GM13976 (cell line): ENCODE measurements at regions not wholly inside any gene's neighbourhood (a gene's known extent, or its start where the extent isn't known, plus 50 kb on each side); places are given as distances from the start of the nearest gene placed in this dataset.

Source experiments
- DNase-seq: peaks from one replicate; pipeline ENCODE4 v3.0.0; 2012; ENCODE audit warnings: low spot score
- in situ Hi-C: fragments of 300-500 bp; cut with MboI; formaldehyde crosslinking; loops from one replicate; pipeline ENCODE4 v1.12.0; 2022; ENCODE audit warnings: low sequenced_read_pairs, mixed read lengths, inconsistent platforms; ENCODE audit not compliant: unreplicated experiment
- TF ChIP-seq, protein P1 (sequence below): IDR thresholded peaks from 2 replicates; pipeline ENCODE4 v1.5.1; 2012; ENCODE audit warnings: borderline replicate concordance, mild to moderate bottlenecking; ENCODE audit not compliant: insufficient read depth; ENCODE audit errors: extremely low read depth, missing control alignments, control extremely low read depth

DNA sequence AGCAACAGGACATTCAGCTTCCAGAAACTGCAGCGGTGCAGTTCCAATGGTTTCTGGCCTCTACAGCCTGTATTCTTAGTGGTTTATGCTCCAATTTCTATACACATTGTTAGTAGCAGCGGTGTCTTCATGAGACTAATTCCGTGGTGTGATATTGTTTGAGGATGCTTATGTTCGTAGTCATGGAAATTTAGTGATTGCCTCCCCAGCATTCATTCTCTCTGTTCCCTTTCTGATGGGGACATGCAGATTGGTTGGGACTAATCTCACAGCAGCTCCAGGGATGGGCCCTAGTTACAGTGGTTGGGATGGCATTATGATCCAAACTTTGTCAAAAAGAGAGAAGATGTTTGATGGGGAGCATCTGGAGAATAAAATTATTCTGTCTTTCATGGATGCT is 208.6 kb downstream of the CD47 start:
- DNase-seq: no peak
- in situ Hi-C loops: no loop called here
- TF ChIP-seq, protein P1, sequence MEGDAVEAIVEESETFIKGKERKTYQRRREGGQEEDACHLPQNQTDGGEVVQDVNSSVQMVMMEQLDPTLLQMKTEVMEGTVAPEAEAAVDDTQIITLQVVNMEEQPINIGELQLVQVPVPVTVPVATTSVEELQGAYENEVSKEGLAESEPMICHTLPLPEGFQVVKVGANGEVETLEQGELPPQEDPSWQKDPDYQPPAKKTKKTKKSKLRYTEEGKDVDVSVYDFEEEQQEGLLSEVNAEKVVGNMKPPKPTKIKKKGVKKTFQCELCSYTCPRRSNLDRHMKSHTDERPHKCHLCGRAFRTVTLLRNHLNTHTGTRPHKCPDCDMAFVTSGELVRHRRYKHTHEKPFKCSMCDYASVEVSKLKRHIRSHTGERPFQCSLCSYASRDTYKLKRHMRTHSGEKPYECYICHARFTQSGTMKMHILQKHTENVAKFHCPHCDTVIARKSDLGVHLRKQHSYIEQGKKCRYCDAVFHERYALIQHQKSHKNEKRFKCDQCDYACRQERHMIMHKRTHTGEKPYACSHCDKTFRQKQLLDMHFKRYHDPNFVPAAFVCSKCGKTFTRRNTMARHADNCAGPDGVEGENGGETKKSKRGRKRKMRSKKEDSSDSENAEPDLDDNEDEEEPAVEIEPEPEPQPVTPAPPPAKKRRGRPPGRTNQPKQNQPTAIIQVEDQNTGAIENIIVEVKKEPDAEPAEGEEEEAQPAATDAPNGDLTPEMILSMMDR: no peak

DNA sequence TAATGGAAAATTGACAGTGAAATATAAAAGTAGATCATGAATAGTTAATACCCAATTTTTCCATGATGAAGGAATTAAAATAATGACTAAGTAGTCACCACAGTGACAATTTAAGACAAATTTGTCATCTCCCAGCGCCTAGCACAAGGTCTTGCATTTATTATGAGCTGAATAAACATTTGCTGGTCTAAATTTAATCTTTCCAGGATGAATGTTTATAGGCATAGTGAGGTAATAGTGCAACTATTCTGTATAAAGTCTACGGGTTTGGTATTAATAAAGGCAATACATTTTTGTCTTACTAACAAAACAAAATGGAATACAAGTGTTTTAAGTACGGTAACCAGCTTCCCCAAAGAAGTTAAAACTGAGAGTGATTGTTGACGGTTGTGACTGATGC is 209.3 kb downstream of the CD47 start:
- TF ChIP-seq, protein P1: no peak
- in situ Hi-C loops: no loop called here
- DNase-seq: no peak

DNA sequence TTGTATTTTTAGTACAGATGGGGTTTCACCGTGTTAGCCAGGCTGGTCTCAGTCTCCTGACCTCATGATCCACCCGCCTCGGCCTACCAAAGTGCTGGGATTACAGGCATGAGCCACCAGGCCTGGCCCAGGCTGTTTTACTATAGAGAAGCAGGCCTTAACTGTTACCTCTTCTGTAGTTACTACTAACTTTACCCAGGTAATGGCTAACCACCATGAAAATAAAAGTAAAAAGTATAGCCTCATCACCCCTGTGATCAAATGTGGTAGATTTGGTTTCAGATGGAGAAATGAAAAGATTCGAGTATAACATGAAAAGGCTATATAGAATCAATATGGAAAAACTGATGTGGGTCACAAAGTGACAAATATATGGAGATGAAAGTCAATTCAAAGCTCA is 210.1 kb downstream of the CD47 start:
- no peak for DNase-seq
- TF ChIP-seq, protein P1: no peak
- in situ Hi-C loops: no loop called here

DNA sequence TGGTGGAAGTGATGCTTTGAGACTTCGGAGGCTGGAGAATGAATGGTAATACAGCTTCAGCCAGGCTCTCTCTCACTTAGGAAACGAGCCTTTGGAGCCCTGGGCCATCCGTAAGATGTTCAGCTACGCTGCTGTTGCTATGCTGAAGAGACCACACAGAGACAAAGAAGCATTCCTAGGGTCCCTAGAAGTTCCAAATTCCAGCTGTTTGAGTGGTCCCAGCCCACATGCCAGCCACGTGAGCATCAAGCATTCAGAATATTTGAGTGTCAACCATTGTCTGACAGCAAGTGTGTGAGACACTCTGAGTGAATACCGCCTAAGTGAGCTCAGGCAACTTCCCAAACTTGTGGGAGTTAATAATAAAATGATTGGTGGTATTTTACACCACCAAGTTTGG is 212.9 kb downstream of the CD47 start:
- DNase-seq: no peak
- in situ Hi-C loops: no loop called here
- TF ChIP-seq, protein P1: no peak

DNA sequence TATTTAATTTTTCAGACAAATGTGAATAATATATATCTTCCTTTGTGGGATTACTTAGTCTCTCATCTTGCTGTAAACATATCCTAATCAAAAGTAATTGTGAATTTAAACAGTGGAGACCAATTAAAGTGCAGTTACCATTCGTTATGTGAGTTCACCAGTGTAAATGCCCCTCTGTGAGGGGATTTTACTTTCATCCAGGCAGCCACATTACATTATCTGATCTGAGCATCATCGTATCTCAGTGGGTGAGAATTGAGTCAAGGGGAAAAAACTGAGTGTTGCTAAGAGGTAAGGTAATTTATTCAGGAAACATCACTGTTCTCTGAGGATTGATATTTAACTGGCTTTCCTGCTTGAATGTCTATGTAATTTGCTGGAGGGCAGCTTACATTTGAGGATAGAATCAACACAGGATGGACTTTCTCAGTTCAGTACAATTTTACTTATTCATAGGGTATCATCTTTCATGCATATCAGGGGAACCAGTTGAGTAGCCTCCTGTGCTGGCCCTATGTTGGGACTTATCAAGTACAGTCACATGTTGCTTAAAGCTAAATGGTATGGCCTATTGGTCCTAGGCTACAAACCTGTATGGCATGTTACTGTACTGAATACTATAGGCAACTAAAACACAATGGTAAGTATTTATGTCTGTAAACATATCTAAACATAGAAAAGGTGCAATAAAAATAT is 219.7 kb downstream of the CD47 start:
- in situ Hi-C loops: no loop called here
- DNase-seq: no peak
- TF ChIP-seq, protein P1: no peak

- DNase-seq: no peak
- TF ChIP-seq, protein P1: no peak
- in situ Hi-C loops: no loop called here
Measured at GRCh38 chr3:107870096-107870495, 220.7 kb downstream of the CD47 start.
